ENCODE measurements at regions not wholly inside any gene's neighbourhood (a gene's known extent, or its start where the extent isn't known, plus 50 kb on each side); places are given as distances from the start of the nearest gene placed in this dataset.

GRCh38 chr4:96833831-96834230, 993.9 kb downstream of the PDHA2 start:
- DNase-seq, result no peak
- no peaks in the 10 kb centered on the region for H3K9me3 ChIP-seq
- no peaks in the 10 kb centered on the region for H3K4me1 ChIP-seq
- H3K36me3 ChIP-seq, result no peaks in the 10 kb centered on the region
- no peaks in the 10 kb centered on the region for H3K27me3 ChIP-seq
- no peak for TF ChIP-seq CTCF (IDR thresholded peaks at IDR 0.05; ENCODE audit: low read depth, low read length)
- no peak overlapping the region for H3K4me3 ChIP-seq (ENCODE audit: low read depth, low read length)

- DNase-seq, result no peak
- no peak for TF ChIP-seq CTCF (IDR thresholded peaks at IDR 0.05; ENCODE audit: low read depth, low read length)
- H3K36me3 ChIP-seq, result no peaks in the 10 kb centered on the region
- H3K4me1 ChIP-seq, result no peaks in the 10 kb centered on the region
- H3K27me3 ChIP-seq, result no peaks in the 10 kb centered on the region
- no peaks in the 10 kb centered on the region for H3K9me3 ChIP-seq
- no peak overlapping the region for H3K4me3 ChIP-seq (ENCODE audit: low read depth, low read length)
Measured at GRCh38 chr4:96835991-96836390, 996.1 kb downstream of the PDHA2 start.

- Histone ChIP-seq H3K27me3 (no peaks in the 10 kb centered on the region), H3K4me1 (no peaks in the 10 kb centered on the region), H3K36me3 (no peaks in the 10 kb centered on the region), H3K4me3 (ENCODE audit: low read depth, low read length) (no peak overlapping the region), H3K9me3 (no peaks in the 10 kb centered on the region)
- no peak for DNase-seq
- TF ChIP-seq CTCF (IDR thresholded peaks at IDR 0.05; ENCODE audit: low read depth, low read length), result no peak
Measured at GRCh38 chr4:96839441-96839840, 999.5 kb downstream of the PDHA2 start.

- no peaks in the 10 kb centered on the region for H3K9me3 ChIP-seq
- DNase-seq, result no peak
- H3K4me1 ChIP-seq, result no peaks in the 10 kb centered on the region
- no peak overlapping the region for H3K4me3 ChIP-seq (ENCODE audit: low read depth, low read length)
- TF ChIP-seq CTCF (IDR thresholded peaks at IDR 0.05; ENCODE audit: low read depth, low read length), result no peak
- H3K27me3 ChIP-seq, result no peaks in the 10 kb centered on the region
- no peaks in the 10 kb centered on the region for H3K36me3 ChIP-seq
Measured at GRCh38 chr4:96841801-96842200, 1001.9 kb downstream of the PDHA2 start.

GRCh38 chr4:96844858-96845490, 1005.1 kb downstream of the PDHA2 start:
- Histone ChIP-seq H3K9me3 (no peaks in the 10 kb centered on the region), H3K4me3 (ENCODE audit: low read depth, low read length) (no peak overlapping the region), H3K4me1 (no peaks in the 10 kb centered on the region), H3K27me3 (no peaks in the 10 kb centered on the region), H3K36me3 (no peaks in the 10 kb centered on the region)
- DNase-seq, result no peak
- no peak for TF ChIP-seq CTCF (IDR thresholded peaks at IDR 0.05; ENCODE audit: low read depth, low read length)

- Histone ChIP-seq H3K9me3 (no peaks in the 10 kb centered on the region), H3K4me1 (no peaks in the 10 kb centered on the region), H3K27me3 (no peaks in the 10 kb centered on the region), H3K36me3 (no peaks in the 10 kb centered on the region), H3K4me3 (ENCODE audit: low read depth, low read length) (no peak overlapping the region)
- no peak for TF ChIP-seq CTCF (IDR thresholded peaks at IDR 0.05; ENCODE audit: low read depth, low read length)
- no peak for DNase-seq
Measured at GRCh38 chr4:96845819-96846218, 1005.9 kb downstream of the PDHA2 start.

Measured in BE2C (cell line).